ENCODE measurements at regions not wholly inside any gene's neighbourhood (a gene's known extent, or its start where the extent isn't known, plus 50 kb on each side); places are given as distances from the start of the nearest gene placed in this dataset.

DNA sequence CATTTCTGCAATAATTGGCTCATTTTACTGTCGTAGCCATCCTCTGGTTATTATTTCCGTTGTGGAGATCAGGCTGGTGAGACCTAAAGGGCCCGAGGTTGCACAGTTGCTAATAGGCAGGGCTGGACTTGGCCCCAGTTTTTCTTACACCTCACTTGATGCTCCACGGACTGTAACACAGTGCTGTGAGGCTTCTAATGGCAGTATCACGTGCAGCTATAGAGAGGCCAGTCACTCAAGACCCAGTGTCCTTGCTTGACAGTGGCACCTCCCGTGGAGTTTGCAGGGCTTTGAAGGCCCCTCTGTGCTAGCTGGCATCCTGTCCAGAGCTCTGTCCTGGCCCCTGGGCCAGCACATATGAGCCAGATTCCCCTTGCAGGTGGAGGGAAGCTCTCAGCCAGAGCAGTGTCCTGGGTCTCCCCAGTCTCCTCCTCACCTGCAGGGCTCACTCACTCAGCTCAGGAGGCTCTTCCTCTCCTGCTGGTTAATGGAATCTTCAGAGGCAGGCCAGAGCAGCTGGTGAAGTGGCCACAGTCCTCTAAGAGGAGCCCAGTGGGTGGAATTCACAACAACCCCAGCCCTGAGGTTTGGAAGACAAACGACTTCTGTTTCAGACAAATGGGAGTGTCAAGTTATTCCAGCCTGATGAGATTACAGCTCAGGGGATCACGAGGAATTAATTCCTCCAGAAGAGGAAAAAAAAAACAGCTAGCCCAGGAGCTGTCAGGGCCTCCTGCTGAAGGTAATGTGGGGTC is 114.2 kb upstream of the FAM180A start:
- no peak for TF ChIP-seq ZBTB7A (IDR thresholded peaks at IDR 0.05; ENCODE audit: low read depth)
- no peak for TF ChIP-seq NFIC (IDR thresholded peaks at IDR 0.05)
- TF ChIP-seq FOXM1 (IDR thresholded peaks at IDR 0.05; ENCODE audit: borderline replicate concordance, low read depth), result no peak
- no peak for TF ChIP-seq TAF1 (IDR thresholded peaks at IDR 0.05; ENCODE audit: low read depth)

DNA sequence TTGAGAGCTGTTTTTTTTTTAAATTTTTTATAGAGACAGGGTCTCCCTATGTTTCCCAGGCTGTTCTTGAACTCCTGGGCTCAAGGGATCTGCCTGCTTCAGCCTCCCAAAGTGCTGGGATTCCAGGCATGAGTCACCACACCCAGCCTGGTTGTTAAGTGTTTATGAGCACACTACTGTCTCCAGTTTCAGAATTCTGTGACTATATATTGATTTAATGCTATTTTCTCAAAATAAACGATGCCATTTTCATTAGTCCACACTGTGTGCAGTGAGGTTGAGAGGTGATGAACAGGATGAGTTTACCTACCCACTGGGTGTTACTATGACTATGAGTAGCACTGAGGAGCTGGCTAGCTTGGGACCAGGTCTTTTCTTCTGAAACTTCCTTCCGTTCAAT is 110.9 kb upstream of the FAM180A start:
- TF ChIP-seq, protein P1, sequence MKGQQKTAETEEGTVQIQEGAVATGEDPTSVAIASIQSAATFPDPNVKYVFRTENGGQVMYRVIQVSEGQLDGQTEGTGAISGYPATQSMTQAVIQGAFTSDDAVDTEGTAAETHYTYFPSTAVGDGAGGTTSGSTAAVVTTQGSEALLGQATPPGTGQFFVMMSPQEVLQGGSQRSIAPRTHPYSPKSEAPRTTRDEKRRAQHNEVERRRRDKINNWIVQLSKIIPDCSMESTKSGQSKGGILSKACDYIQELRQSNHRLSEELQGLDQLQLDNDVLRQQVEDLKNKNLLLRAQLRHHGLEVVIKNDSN (IDR thresholded peaks at IDR 0.05), result no peak
- TF ChIP-seq, protein P2, sequence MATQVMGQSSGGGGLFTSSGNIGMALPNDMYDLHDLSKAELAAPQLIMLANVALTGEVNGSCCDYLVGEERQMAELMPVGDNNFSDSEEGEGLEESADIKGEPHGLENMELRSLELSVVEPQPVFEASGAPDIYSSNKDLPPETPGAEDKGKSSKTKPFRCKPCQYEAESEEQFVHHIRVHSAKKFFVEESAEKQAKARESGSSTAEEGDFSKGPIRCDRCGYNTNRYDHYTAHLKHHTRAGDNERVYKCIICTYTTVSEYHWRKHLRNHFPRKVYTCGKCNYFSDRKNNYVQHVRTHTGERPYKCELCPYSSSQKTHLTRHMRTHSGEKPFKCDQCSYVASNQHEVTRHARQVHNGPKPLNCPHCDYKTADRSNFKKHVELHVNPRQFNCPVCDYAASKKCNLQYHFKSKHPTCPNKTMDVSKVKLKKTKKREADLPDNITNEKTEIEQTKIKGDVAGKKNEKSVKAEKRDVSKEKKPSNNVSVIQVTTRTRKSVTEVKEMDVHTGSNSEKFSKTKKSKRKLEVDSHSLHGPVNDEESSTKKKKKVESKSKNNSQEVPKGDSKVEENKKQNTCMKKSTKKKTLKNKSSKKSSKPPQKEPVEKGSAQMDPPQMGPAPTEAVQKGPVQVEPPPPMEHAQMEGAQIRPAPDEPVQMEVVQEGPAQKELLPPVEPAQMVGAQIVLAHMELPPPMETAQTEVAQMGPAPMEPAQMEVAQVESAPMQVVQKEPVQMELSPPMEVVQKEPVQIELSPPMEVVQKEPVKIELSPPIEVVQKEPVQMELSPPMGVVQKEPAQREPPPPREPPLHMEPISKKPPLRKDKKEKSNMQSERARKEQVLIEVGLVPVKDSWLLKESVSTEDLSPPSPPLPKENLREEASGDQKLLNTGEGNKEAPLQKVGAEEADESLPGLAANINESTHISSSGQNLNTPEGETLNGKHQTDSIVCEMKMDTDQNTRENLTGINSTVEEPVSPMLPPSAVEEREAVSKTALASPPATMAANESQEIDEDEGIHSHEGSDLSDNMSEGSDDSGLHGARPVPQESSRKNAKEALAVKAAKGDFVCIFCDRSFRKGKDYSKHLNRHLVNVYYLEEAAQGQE (IDR thresholded peaks at IDR 0.05; ENCODE audit: low read depth), result no peak
- TF ChIP-seq CREB1 (IDR thresholded peaks at IDR 0.05; ENCODE audit: low read depth) (no peak), TAF1 (IDR thresholded peaks at IDR 0.05; ENCODE audit: low read depth) (no peak), TCF12 (IDR thresholded peaks at IDR 0.05; ENCODE audit: low read depth) (no peak), ZBTB7A (IDR thresholded peaks at IDR 0.05; ENCODE audit: low read depth) (no peak), CEBPB (IDR thresholded peaks at IDR 0.05) (no peak), EP300 (IDR thresholded peaks at IDR 0.05; ENCODE audit: borderline replicate concordance) (no peak), NFIC (IDR thresholded peaks at IDR 0.05) (no peak), RAD21 (IDR thresholded peaks at IDR 0.05; ENCODE audit: low read depth) (no peak), EGR1 (IDR thresholded peaks at IDR 0.05) (no peak), YY1 (IDR thresholded peaks at IDR 0.05; ENCODE audit: low read depth) (no peak), FOXM1 (IDR thresholded peaks at IDR 0.05; ENCODE audit: borderline replicate concordance, low read depth) (no peak), TEAD4 (IDR thresholded peaks at IDR 0.05) (no peak)
- TF ChIP-seq, protein P3, sequence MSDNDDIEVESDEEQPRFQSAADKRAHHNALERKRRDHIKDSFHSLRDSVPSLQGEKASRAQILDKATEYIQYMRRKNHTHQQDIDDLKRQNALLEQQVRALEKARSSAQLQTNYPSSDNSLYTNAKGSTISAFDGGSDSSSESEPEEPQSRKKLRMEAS (IDR thresholded peaks at IDR 0.05), result no peak

DNA sequence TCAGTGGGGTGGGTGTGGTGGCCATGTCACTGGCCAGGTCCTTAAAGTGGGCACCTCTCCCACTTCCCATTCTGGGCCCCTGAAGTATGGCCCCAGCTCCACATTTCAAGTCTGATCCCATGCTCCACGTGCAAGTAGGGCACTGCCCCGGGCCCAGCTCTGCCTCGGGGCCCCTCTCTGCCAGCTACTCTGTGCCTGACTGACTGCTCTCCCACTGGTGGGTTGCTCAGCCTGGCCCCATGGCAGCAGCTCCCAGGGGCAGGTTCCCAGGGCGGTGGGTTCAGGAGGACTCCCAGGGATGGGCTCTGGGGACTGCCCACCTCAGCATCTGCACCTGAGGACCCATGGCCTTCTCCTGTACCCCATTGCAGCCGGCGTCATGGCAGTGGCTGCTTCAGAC is 110.2 kb upstream of the FAM180A start:
- TF ChIP-seq NFIC (IDR thresholded peaks at IDR 0.05), result no peak
- TF ChIP-seq CREB1 (IDR thresholded peaks at IDR 0.05; ENCODE audit: low read depth), result no peak
- no peak for TF ChIP-seq RAD21 (IDR thresholded peaks at IDR 0.05; ENCODE audit: low read depth)
- TF ChIP-seq, protein P3 (IDR thresholded peaks at IDR 0.05), result no peak
- no peak for TF ChIP-seq EGR1 (IDR thresholded peaks at IDR 0.05)
- no peak for TF ChIP-seq FOXM1 (IDR thresholded peaks at IDR 0.05; ENCODE audit: borderline replicate concordance, low read depth)

DNA sequence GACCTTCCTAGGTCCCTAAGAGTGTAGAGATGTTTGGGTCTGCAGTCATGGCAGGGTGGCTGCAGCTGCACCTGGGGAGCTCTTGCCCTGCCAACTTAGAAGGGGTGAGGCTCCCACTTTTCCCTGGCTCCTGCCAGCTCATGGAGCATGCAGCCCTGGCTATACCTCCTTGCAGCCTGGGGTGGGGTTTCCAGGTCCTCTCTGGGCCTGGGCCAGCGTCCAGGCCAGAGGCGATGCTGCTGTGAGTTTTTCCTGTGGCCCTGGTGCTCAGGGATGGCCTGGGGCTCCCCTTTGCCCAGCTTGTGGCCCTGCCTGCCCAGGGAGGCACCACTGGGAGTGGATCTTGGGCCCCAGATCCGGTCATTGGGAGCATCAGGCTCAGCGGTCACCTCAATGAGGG is 109.8 kb upstream of the FAM180A start:
- no peak for TF ChIP-seq EGR1 (IDR thresholded peaks at IDR 0.05)
- TF ChIP-seq, protein P3 (IDR thresholded peaks at IDR 0.05), result no peak
- TF ChIP-seq, protein P1 (IDR thresholded peaks at IDR 0.05), result no peak

DNA sequence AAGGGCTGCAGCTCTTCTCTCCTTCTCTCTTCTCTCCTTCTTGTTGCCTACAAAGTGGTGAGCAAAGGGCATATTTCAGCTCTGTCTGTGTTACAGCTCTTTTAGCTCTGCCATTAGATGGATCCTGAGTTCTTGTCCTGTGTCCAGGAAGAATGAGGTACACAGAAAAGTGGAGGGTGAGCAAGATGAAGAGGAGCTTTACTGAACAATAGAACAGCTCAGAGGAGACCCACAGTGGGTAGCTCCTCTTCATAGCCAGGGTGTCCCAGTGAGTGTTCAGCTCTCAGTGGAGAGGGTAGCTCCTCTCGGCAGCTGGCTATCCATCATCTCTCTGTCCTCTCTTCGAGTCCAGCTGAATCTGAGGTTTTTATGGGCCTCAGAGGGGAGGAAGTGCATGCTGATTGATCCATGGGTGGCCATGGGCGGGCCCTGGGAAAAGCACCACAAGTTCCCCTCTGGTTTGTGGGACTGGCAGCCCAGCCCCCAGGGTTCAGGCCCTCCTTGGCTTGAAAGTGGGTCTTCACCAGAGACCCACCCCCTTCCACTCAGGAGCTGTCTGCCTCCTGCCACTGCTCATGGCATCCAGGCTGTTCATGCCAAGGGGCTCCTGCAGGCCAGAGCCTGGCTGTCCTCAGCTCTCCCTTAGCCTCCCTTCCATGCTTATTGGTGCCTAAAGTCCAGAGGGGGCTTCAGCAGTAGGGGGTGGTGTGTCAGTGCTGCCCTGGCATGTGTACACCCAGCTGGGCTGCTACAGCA is 109.1 kb upstream of the FAM180A start:
- no peak for TF ChIP-seq FOXM1 (IDR thresholded peaks at IDR 0.05; ENCODE audit: borderline replicate concordance, low read depth)

DNA sequence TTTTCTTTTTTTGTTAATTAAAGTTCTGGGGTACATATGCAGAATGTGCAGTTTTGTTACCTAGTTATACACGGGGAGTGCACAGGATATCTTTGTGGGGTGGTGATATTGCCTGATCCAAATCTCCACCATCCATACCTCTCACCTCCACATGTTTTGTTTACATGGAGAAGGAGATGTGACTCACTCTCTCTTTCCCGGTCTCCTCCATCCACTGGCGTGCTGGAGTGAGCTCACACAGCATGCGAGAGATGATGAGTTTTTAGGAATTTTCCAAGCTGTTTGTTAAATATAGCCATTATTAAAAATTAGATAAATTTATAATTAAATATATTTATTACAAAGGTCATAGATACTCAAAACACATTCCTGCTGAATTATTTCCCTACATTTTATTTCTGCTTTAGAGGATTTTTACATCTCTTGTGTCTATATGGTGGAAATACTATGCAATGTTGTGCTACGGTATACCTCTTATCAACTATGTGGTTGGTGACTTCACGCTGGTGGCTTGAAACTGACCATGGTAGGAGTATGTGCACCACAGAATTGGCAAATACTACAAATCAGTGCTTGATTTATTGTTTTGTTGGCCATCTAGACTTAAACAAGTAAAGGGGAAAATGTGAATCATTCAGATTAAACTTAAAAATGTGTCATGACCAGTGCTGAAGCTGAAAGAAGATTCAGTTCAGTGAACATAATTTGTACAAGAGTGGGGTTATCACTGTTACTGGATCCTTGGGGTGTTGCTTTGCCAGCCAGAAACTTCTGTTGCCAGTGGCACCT is 107.9 kb upstream of the FAM180A start:
- no peak for TF ChIP-seq TEAD4 (IDR thresholded peaks at IDR 0.05)
- TF ChIP-seq EGR1 (IDR thresholded peaks at IDR 0.05), result no peak
- TF ChIP-seq TCF12 (IDR thresholded peaks at IDR 0.05; ENCODE audit: low read depth), result no peak
- no peak for TF ChIP-seq FOXM1 (IDR thresholded peaks at IDR 0.05; ENCODE audit: borderline replicate concordance, low read depth)
- TF ChIP-seq, protein P2 (IDR thresholded peaks at IDR 0.05; ENCODE audit: low read depth), result no peak
- TF ChIP-seq, protein P3 (IDR thresholded peaks at IDR 0.05), result no peak
- TF ChIP-seq CREB1 (IDR thresholded peaks at IDR 0.05; ENCODE audit: low read depth), result no peak
